ENCODE measurements at regions not wholly inside any gene's neighbourhood (a gene's known extent, or its start where the extent isn't known, plus 50 kb on each side); places are given as distances from the start of the nearest gene placed in this dataset.

DNA sequence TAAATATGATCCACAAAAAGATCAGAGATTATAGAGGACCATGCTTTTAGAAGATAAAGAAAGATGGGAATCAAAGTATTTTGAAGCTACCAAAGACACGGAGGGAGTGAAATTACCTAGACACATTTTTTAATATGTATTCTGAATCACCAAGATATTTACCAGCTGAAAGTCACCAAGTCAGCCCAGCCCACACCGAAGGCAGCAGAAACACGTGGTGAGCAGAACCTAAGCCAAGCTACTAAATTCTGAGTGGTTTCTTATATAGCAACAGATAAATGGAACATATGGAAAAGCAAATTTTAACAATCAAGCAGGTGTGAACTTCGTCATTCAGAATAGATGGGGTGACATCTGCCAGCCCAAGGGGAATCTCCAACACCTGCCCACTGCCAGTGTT is 134.7 kb upstream of the AKR1E2 start:
- no peak for DNase-seq (ENCODE audit: low spot score)

DNA sequence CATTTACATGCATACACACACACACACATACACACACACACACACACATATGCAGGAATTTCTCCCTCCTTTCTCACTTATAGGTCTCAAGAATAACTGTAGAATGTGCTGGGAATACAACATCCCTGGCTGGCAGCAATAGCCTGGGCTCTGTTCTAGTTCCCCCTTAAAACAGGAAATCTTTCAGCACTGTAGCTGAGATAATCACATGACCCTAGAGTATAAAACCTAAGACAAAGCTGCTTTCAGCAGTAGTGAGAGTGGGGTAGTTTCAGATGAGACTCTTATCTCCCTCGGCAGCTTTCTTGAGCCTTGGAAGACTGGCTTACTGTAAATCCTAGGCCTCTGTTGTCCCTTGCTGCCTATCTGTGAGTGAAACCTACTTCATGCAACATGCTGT is 137.4 kb upstream of the AKR1E2 start:
- peak; percentile 83 for DNase-seq (ENCODE audit: low spot score)

DNA sequence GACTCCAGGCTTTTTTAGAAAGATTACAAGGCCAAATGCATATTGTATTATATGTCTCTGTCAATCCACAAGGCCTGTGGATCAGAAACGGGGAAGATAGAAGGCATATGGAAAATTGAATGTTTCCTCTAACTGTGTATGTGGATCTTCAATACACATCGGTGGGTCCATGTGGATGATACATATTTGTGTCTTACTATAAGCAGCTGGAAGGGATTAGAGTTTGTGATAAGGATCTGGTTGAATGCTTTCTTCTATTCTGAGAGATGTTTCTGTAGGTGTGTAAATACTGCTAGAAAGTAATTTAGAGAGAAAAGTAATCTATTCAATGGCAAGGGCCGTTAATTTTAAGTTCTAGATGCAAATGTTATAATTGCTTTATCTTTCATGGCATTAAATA is 137.8 kb upstream of the AKR1E2 start:
- DNase-seq (ENCODE audit: low spot score) = no peak

DNA sequence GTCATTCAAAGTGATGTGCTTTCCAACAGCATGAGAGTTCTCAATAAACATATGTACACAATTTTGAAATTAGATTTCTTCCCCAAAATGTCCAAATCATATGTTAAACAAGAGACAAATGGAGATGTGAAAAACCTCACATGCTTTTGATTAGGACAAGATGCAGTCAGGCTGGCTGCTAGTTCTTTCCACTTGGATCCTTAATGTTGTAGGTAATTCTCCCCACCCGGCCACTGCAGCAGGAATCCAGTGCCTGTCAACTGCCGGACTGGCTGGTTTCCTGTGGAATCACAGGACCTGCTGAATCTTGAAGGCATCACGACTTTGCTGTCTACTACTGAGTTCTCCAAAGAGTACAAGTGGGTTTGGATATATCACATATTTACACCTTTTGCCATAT is 138.6 kb upstream of the AKR1E2 start:
- DNase-seq (ENCODE audit: low spot score) = no peak

DNA sequence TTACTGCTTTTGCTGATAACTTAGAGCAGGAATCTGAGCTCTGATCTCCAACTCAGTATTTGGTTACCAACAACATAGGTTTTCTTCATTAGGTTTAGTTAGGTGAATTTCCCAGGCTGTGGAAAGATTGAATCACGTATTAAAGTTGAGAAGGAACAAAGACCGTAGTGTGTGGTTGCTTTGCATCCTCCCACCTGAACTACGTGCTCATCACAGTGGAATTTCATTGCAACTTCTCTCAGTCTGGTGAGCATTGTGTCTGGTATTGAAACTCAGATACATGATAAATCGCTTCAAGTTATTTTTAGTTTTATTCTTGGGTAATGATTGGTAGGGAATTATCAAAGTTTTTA is 139.4 kb upstream of the AKR1E2 start:
- peak; percentile 19 for DNase-seq (ENCODE audit: low spot score)

DNA sequence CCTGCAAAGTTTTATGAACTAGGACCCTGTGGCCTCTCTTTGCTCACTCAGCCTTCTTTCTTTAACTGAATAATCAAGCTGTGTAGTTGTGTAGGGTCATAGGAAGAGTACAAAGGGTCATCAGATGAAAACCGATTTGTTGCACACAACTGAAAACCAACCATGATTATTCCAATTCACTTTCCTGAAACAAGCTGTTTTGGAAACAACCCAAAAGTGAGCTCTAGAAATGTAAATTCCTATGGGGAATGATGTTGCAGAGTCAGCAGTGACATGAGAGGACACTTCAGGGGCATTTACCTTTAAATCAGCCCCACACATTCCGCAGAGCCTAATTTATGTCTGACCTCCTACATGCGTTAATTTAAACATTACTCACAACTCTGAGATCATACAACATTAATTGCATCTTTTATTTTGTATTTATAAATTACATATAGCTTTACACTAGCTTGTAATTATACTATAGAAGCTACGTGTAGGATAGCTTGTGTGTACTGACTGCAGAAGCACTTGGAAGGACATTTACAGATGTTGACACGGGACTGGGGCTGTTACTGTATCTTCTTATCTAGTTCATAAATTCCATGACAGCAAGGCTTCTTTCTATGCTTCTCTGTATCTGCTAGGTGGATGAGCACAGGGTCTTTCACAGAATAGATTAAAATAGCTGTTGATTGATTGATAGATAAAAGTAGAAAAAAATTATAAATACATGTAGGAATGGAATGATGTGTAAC is 139.9 kb upstream of the AKR1E2 start:
- DNase-seq (ENCODE audit: low spot score) = peak; percentile 21

DNA sequence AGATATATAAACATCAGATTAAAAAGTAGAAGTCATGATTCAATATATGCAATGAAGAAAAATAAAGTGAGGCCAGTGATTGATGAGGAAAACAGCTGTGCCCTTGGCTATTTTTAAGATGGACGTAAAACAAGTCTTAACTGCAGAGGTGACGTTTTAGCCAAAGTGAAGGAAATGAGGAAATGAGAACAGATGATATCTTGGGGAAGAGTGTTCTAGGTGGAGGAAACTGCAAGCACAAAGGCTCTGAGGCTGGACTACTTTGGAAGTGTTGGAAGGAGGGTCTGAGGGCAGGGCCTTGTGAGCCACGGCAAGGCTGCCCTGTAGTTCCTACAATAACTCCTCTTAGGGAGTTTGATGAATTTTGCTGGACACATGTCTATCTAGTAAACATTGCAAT is 140.5 kb upstream of the AKR1E2 start:
- DNase-seq (ENCODE audit: low spot score) = no peak

DNA sequence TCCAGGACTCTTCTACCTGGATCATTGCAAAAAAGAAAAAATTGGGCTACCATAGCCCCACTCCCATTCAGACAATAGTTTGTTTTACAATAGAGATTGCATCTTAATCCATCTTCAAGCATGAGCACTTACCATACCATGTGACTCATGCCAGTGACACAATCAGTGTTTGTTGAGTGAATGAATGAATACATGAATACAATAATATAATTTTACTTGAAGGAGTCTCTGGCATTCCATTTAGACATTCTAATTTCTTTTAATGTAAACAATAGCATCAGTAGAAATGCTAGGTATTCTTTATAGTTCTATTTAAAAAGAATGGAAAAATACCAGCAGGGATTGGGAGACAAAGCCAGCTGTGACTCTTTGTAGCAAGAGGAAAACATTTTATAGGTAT is 141.6 kb upstream of the AKR1E2 start:
- no peak for DNase-seq (ENCODE audit: low spot score)

DNA sequence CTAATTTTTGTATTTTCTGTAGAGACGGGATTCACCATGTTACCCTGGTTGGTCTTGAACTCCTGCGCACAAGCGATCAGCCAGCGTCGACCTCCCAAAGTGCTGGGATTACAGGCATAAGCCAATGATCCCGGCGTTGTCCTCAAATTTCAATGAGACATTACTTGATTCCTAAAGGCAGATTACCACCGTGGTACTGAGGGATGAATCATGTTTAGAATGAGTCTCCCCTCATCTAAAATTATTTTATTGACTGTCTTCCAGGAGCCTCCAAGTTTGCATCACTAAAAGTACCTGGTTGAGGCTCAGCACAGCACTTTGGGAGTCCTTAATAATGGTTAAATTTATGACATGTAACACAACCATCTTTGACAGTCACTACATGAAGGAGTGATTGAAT is 142.2 kb upstream of the AKR1E2 start:
- no peak for DNase-seq (ENCODE audit: low spot score)

DNA sequence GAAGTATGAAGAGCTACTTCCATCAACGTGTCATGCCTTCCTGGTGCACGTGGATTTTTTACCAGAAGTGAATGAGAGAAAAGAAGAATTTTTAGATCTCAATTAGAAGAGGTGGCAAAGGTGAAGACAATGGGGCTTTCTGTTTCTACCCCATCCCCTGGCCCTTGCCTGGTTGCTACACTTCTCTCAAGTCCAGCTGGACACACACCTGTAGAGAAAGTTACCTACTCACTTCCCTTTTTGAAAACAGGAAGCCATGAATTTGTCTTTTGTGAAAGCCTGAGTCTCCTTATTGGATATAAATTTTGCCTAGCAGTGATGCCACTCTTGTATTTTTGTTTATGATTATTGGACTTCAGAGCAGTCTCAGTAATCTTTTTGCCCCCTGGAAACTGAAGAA is 142.9 kb upstream of the AKR1E2 start:
- DNase-seq (ENCODE audit: low spot score) = no peak

DNA sequence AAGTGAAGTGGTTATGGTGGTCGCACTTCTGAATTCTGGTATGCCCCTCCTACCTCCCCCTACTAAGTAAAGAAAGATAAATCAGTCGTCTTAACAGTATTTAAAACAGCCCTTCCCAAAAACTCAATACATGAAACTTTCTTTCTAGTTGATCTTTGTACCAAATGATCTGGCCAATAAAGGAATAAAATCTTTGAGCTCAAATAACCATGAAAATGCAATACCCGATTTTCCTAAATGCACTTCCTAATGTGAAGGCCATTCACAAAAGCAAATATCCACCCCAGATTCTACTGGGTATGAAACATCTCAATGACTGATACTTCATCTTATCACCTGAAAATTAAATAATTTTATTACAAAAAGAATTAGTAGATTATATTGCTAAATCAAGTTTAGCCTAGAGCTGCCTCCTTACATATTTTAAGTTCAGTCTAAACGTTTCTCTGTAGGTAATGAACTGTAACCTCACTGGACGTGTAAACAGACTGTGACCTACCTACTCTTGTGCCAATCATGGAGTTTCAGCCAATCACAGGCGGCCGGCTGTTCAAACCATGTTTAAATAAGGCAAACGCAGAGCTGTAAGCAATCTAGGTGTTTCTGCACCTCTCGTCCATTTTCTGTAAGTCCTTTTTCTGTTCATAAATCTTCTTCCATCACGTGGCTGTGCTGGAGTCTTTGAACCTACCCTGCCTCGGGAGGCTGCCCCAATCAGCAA is 146.9 kb upstream of the AKR1E2 start:
- no peak for DNase-seq (ENCODE audit: low spot score)

DNA sequence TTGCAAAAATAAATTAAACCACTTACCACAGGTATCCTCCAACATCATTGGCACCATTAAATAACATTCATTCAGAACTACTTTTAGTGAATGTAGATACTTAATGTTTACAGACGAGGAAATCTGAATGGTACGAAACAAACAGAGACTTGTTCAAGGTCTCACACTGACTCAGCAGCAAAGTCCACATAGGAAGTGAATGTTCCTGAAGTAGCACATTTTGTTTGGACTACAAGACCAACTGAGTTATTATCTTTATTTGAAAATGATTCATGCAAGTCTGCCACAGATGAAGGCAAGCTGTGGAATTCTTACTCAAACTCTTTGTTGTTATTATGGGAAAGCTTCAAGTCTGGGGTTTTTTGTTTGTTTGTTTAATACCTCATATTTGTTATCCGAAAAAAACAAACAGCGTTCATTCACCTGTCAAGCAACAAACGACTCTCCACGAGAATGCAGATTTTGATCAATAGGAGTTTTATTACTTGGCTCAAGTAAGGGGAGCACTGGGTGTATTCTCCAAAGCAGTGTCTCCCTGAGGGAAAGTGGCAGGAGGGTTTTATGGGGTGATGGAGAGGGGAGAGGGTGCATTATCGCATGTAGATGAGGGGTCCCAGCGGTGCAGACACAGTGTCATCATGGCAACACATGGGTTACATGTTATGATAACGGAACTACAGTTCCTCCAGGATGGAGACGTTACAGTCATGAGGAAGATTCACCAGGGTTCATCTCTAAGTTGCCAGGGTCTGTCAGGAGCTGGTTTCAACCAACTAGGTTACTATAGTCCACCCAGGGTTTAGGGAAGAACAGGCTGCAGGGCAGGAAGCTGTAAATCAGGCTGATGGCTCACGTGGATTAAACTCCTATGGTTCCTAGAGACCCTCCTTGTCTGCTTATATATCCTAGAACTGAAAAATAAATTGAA is 147.7 kb upstream of the AKR1E2 start:
- DNase-seq (ENCODE audit: low spot score) = no peak

DNA sequence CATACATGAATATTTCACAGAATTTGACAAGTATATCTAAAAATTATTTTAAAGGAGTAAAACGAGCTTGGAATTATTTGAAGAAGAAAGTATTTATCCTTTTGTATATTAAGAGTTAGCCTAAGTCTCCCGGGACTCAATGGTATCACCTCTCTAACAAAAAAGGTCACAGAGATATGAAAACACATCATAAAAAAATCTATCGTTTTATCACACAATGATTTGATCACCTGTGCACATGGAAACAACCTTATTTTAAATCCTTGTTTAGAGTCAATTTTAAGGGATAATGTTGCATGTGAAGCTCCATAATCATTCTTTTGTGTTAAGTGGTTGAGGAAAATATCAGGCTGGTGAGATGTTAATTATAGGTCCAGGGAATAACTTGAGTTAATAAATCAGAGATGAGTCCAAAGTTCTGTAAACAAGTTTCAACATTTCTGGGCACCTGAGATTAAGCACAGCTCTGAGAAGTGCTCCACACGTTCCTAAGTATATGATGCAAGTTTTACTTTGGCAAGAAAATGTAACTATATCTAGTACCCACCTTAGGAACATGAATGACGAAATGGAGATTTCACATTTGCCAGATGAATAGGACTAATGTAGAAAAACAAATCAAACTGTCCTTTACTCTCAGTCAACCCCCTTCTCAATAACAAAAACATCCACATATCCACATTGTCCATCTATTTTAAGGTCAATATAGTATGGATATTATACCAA is 148.5 kb upstream of the AKR1E2 start:
- no peak for DNase-seq (ENCODE audit: low spot score)

DNA sequence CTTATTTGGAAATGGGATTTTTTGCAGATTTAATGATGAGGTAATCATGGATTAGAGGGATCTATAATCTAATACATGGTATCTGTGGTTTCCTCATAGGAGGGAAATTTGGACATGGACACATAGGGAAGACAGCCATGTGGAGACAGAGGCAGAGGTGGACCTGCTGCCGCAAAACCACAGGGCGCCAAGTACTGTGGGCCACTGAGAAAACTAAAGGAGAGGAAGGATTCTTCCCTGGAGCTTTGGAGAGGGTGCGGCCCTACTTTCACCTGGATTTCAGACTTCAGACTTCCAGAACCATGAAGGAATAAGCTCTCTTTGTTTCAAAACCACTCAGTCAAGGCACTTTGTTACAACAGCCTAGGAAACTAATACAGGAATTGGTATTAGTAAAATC is 149.4 kb upstream of the AKR1E2 start:
- no peak for DNase-seq (ENCODE audit: low spot score)

DNA sequence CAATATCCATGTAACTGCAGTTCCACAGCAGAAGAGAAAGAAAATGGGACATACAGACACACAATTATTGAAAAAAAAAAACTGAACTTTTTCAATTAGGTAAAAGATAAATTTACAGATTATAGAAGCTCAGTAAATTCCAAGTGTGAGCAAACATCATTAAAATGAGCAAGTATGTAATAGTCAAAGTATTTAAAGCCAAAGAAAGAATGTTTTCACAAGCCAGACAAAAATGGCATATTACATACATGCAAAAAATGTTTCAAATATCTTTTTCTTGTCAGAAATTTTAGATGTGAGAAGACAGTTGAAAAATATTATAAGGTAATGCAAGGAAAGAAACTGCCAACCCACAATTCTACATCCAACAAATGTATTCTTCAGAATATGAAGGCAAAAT is 150.2 kb upstream of the AKR1E2 start:
- no peak for DNase-seq (ENCODE audit: low spot score)

DNA sequence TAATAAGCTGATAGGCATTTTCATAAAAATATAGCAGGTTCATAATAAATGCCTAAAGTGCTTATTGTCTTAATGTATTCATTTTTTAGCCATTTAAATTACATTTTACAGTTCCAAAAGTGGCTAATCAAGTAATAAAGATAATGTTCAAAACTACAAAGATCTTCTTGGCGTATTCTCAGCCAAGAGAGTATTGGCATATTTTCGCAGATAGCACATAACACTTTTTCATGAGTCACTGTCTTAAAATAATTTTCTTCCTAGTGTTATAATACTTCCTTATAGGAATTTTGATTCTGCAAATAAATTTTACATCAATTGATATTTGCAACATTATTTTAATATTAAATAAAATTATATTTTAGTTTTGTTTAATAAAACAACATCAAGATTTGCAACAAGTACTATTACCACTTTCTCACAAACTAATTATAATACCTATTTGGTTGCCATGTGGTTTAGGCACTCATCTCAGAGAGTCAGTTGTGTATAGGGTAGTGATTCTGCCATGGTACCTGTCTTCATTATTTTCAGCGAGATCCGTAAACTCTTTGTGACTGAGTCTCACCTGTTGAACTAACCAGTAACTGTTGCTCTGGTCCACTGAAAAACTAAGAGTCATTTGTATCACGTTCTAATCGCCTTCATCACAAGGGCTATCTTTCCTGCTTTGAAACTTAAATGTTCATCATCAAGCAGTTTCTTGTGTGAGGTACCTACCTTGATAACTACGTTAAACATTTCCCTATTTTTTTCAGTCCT is 152.5 kb upstream of the AKR1E2 start:
- DNase-seq (ENCODE audit: low spot score) = no peak

DNA sequence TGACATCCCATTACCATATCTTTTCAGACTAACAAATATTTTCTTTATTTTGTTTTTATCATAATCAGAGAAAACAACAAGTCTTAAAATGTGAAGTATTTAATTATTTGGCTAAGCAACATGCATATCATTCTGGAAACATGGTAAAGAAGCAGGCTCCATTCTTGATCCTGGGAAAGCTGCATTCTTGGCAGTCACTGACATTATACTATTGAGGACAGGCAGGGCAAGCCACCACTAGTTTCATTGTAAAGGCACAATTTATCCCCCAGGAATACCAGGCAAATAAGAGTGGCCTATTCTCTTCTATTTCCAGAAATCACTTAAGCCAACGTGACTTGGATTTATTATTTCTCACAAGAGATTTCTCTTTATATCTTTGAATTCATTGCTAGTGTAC is 153.8 kb upstream of the AKR1E2 start:
- DNase-seq (ENCODE audit: low spot score) = no peak

DNA sequence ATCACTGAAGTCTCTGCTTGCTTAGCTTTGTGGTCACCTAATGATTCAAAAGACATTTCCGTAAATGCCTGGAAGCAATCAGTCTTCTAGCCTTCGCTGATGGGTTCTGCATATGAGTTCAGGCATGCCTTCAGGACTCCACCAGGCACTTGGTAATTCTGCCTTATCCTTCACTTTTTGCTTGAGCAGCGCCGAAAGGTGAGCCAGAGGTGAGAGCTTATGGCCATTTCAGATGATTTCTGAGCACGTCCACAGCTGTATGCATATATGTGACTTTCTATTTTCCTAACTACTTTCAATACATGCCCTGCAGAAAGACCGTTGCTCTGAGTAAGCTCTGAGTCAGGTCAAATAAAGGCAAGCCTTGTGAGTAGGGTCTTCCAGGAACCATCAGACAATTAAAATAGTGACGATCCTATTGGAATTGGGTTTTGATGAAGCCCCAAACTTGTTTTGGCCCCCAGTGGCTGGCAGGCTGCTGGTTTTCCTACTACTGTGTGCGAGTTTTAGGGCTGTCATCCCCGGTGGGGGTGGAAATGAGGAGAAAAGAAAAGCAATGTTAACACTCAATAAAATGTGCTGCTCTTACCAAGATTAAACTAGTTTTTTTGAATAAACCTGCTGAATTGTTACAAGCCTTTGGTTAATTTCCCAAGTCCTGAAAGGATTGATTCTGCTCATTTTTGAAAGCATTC is 154.4 kb upstream of the AKR1E2 start:
- peak; percentile 75 for DNase-seq (ENCODE audit: low spot score)

DNA sequence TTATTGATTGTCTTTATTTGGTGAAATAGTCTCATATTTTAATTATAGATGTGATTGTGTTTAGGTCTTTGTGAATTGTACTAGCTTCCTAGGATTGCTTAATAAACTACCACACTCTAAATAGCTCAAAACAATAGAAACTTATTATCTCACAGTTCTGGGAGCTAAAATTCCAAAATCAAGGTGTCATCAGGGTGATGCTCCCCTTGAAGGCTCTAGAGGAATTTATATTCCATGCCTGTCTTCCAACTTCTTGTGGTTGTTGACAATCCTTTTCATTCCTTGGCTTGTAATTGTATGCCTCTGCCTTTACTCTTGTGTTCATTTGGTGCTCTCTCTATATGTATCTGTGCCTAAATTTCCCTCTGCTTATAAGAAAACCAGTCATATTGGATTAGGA is 155.3 kb upstream of the AKR1E2 start:
- DNase-seq (ENCODE audit: low spot score) = no peak

DNA sequence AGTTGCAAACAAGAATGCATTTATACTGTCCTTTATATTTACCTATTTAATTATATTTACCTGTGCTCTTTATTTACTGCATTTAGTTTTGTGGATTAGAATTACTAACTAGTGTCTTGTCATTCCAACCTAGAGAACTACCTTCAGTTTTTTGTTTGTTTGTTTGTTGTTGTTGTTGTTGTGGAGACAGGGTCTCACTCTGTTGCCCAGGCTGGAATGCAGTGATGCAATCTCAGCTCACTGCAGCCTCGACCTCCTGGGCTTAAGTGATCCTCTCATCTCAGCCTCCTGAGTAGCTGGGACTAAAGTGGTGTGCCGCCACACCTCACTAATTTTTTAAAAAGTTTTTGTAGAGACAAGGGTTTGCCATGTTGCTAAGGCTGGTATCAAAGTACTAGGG is 156.4 kb upstream of the AKR1E2 start:
- no peak for DNase-seq (ENCODE audit: low spot score)

Data from umbilical cord (tissue), 1 donor.